CD4-positive, alpha-beta T cell (primary cell): ENCODE measurements at regions not wholly inside any gene's neighbourhood (a gene's known extent, or its start where the extent isn't known, plus 50 kb on each side); places are given as distances from the start of the nearest gene placed in this dataset.

Experiments used
- ATAC-seq: fragments of 200-7000 bp; cut with Tn5 transposase; one replicate; pipeline ENCODE4 v1.10.0; 2022; ENCODE audit warnings: mild to moderate bottlenecking; ENCODE audit not compliant: poor library complexity
- CTCF ChIA-PET: fragments of 350-600 bp; sonication (Branson Sonifier 250); formaldehyde crosslinking; loops from one replicate; lab custom pipeline; 2021; ENCODE audit warnings: antibody characterized with exemption, inconsistent platforms; lab: Charles Lee
- POLR2A ChIA-PET: fragments of 350-600 bp; sonication (Branson Sonifier 250); formaldehyde crosslinking; loops from one replicate; lab custom pipeline; 2021; ENCODE audit warnings: antibody characterized with exemption, inconsistent platforms; lab: Charles Lee
- DNase-seq, 14 experiments: peaks; one replicate each; pipeline ENCODE4 v3.0.0-alpha.2; 2013 to 2020; ENCODE audit warnings: mixed read lengths in 2 of 14
- H3K27ac ChIP-seq, 2 donors: one replicate each; pipeline versions ENCODE4 v1.5.1 to v1.7.0; 2013; ENCODE audit warnings: low read length in 2 of 2, low read depth in 1 of 2, mild to moderate bottlenecking in 1 of 2
- H3K27me3 ChIP-seq, 2 experiments: 1 replicate in 1 of 2; 2 replicates in 1 of 2; pipeline versions ENCODE4 v1.6.1 to v1.7.0; 2013; ENCODE audit warnings: low read length in 2 of 2, control low read depth in 1 of 2, mild to moderate bottlenecking in 1 of 2, moderate library complexity in 1 of 2; ENCODE audit not compliant: insufficient read depth in 2 of 2, control insufficient read depth in 1 of 2
- H3K36me3 ChIP-seq: one replicate; pipeline ENCODE4 v1.6.1; 2013; ENCODE audit warnings: low read length, control low read depth; ENCODE audit not compliant: insufficient read depth
- H3K4me1 ChIP-seq: one replicate; pipeline ENCODE4 v1.6.1; 2013; ENCODE audit warnings: low read length, control low read depth; ENCODE audit not compliant: insufficient read depth
- H3K4me3 ChIP-seq: one replicate; pipeline ENCODE4 v1.5.1; 2013; ENCODE audit warnings: mild to moderate bottlenecking, low read length, moderate library complexity
- H3K9me3 ChIP-seq, 2 experiments: 1 replicate in 1 of 2; 2 replicates in 1 of 2; pipeline versions ENCODE4 v1.6.1 to v1.7.0; 2013; ENCODE audit warnings: low read length in 2 of 2, mild to moderate bottlenecking in 2 of 2, control low read depth in 1 of 2, moderate library complexity in 1 of 2; ENCODE audit not compliant: control insufficient read depth in 1 of 2, insufficient read depth in 1 of 2
- H3K27ac Mint-ChIP-seq: one replicate; pipeline ENCODE4 v1.8.0; 2020; ENCODE audit warnings: mixed read lengths
- H3K27me3 Mint-ChIP-seq: one replicate; pipeline ENCODE4 v1.8.0; 2021; ENCODE audit warnings: mixed read lengths
- H3K36me3 Mint-ChIP-seq: one replicate; pipeline ENCODE4 v1.8.0; 2021; ENCODE audit warnings: low read depth, mixed read lengths
- H3K4me1 Mint-ChIP-seq: one replicate; pipeline ENCODE4 v1.8.0; 2021; ENCODE audit warnings: low read depth, mixed read lengths
- H3K4me3 Mint-ChIP-seq: one replicate; pipeline ENCODE4 v1.8.0; 2020; ENCODE audit warnings: mild to moderate bottlenecking, mixed read lengths
- H3K9me3 Mint-ChIP-seq: one replicate; pipeline ENCODE4 v1.8.0; 2020; ENCODE audit warnings: mixed read lengths
- CTCF ChIP-seq: fragments of 200-600 bp; IDR thresholded peaks from one replicate; pipeline ENCODE4 v1.8.0; 2022; ENCODE audit warnings: antibody characterized with exemption, mild to moderate bottlenecking
- intact Hi-C, 2 experiments: fragments of 100-400 bp; cut with DNase I in 1 of 2; cut with micrococcal nuclease in 1 of 2; formaldehyde crosslinking; loops; one replicate each; pipeline versions ENCODE4 v1.15.1 to v1.9.0; 2023 to 2025; cut with DNase I, micrococcal nuclease

- TF ChIP-seq CTCF: no peak
- Histone ChIP-seq H3K4me3 (no peak overlapping the region), H3K27me3 (no peaks in the 10 kb centered on the region), H3K36me3 (no peaks in the 10 kb centered on the region), H3K27ac (no peak overlapping the region), H3K4me1 (no peaks in the 10 kb centered on the region), H3K9me3 (no peaks in the 10 kb centered on the region)
- Mint-ChIP-seq H3K4me3 (no peak overlapping the region), H3K4me1 (no peaks in the 10 kb centered on the region), H3K36me3 (no peaks in the 10 kb centered on the region), H3K27ac (no peak overlapping the region), H3K9me3 (no peaks in the 10 kb centered on the region), H3K27me3 (peaks cover 14% of the 10 kb centered on the region)
- ATAC-seq: no peak
- DNase-seq: no peak
- POLR2A ChIA-PET: no interaction called here
- CTCF ChIA-PET: no interaction called here
- intact Hi-C loops: no loop called here
Observed at GRCh38 chr11:111089759-111090158, 155.8 kb upstream of the POU2AF2 start.

- POLR2A ChIA-PET: no interaction called here
- H3K4me1 Mint-ChIP-seq: no peaks in the 10 kb centered on the region
Observed at GRCh38 chr11:111088847-111089355, 156.6 kb upstream of the POU2AF2 start.

GRCh38 chr11:111086058-111086457 is 159.5 kb upstream of the POU2AF2 start:
- no peak for TF ChIP-seq CTCF
- peaks cover 8% of the 10 kb centered on the region for H3K27me3 Mint-ChIP-seq
- ChIA-PET POLR2A (no interaction called here), CTCF (no interaction called here)
- no peak overlapping the region for H3K27ac Mint-ChIP-seq
- H3K36me3 ChIP-seq: no peaks in the 10 kb centered on the region
- no peaks in the 10 kb centered on the region for H3K9me3 ChIP-seq
- no peak overlapping the region for H3K4me3 Mint-ChIP-seq
- no peaks in the 10 kb centered on the region for H3K27me3 ChIP-seq
- H3K9me3 Mint-ChIP-seq: no peaks in the 10 kb centered on the region
- no peaks in the 10 kb centered on the region for H3K4me1 ChIP-seq
- DNase-seq (no peak), ATAC-seq (no peak)
- intact Hi-C loops: no loop called here
- no peaks in the 10 kb centered on the region for H3K36me3 Mint-ChIP-seq
- H3K4me3 ChIP-seq: no peak overlapping the region
- H3K4me1 Mint-ChIP-seq: no peaks in the 10 kb centered on the region
- no peak overlapping the region for H3K27ac ChIP-seq

More at GRCh38 chr11:111088847-111089355, 156.6 kb upstream of the POU2AF2 start:
- TF ChIP-seq CTCF: no peak
- H3K4me1 ChIP-seq: no peaks in the 10 kb centered on the region
- Mint-ChIP-seq H3K27ac (no peak overlapping the region), H3K4me3 (no peak overlapping the region), H3K36me3 (no peaks in the 10 kb centered on the region), H3K9me3 (no peaks in the 10 kb centered on the region), H3K27me3 (peaks cover 11% of the 10 kb centered on the region)
- no peaks in the 10 kb centered on the region for H3K27me3 ChIP-seq
- H3K27ac ChIP-seq: no peak overlapping the region
- intact Hi-C loops: no loop called here
- H3K4me3 ChIP-seq: no peak overlapping the region
- DNase-seq (no peak), ATAC-seq (no peak)
- CTCF ChIA-PET: no interaction called here
- H3K36me3 ChIP-seq: no peaks in the 10 kb centered on the region
- H3K9me3 ChIP-seq: no peaks in the 10 kb centered on the region
